Urothelium cell line (cell line): ENCODE measurements at regions not wholly inside any gene's neighbourhood (a gene's known extent, or its start where the extent isn't known, plus 50 kb on each side); places are given as distances from the start of the nearest gene placed in this dataset.
"Not testable (repeated sequence)": the region's sequence is repeated elsewhere in the genome, so short reads cannot be mapped to it uniquely, and the experiment has no call there.

Source experiments
- DNase-seq: peaks from one replicate; pipeline ENCODE4 v3.0.0; 2011; ENCODE audit warnings: low spot score, mixed read lengths
- FAIRE-seq: peaks from 2 replicates; lab custom pipeline; 2011; peaks lifted over from hg19 to GRCh38; lab: Jason Lieb, UNC

- FAIRE-seq: no peak
- no peak for DNase-seq
Observed at GRCh38 chr4:159981469-159981856, 878.6 kb downstream of the RAPGEF2 start.

- DNase-seq: no peak
- no peak for FAIRE-seq
Observed at GRCh38 chr4:159983082-159983481, 880.2 kb downstream of the RAPGEF2 start.

GRCh38 chr4:160009656-160010493, 907.0 kb downstream of the RAPGEF2 start:
- no peak for FAIRE-seq
- DNase-seq: no peak

GRCh38 chr4:160019936-160020335, 917.1 kb downstream of the RAPGEF2 start:
- FAIRE-seq: no peak
- DNase-seq: no peak

GRCh38 chr4:160020804-160021203, 917.9 kb downstream of the RAPGEF2 start:
- DNase-seq: no peak
- FAIRE-seq: no peak

GRCh38 chr4:160021870-160022269, 919.0 kb downstream of the RAPGEF2 start:
- FAIRE-seq: no peak

GRCh38 chr4:160026721-160027120, 923.8 kb downstream of the RAPGEF2 start:
- DNase-seq: peak; percentile 19
- no peak for FAIRE-seq

More at GRCh38 chr4:160021870-160022269, 919.0 kb downstream of the RAPGEF2 start:
- no peak for DNase-seq

- DNase-seq (no peak), FAIRE-seq (no peak)
Observed at GRCh38 chr4:160034501-160034900, 931.6 kb downstream of the RAPGEF2 start.

- DNase-seq (no peak), FAIRE-seq (no peak)
Observed at GRCh38 chr4:160038615-160039014, 935.7 kb downstream of the RAPGEF2 start.

GRCh38 chr4:160044693-160045092, 941.8 kb downstream of the RAPGEF2 start:
- FAIRE-seq (no peak), DNase-seq (no peak)

GRCh38 chr4:160082432-160083207, 979.7 kb downstream of the RAPGEF2 start:
- no peak for FAIRE-seq
- DNase-seq: no peak

GRCh38 chr4:160091631-160092030, 988.8 kb downstream of the RAPGEF2 start:
- DNase-seq: no peak
- FAIRE-seq: no peak

- DNase-seq (no peak), FAIRE-seq (no peak)
Observed at GRCh38 chr4:160100316-160100715, 997.4 kb downstream of the RAPGEF2 start.

- no peak for FAIRE-seq
- DNase-seq: no peak
Observed at GRCh38 chr4:160110891-160111290, 1008.0 kb downstream of the RAPGEF2 start.

- DNase-seq: no peak
- no peak for FAIRE-seq
Observed at GRCh38 chr4:160117686-160118085, 1014.8 kb downstream of the RAPGEF2 start.

- DNase-seq, FAIRE-seq: not testable (repeated sequence)
Observed at GRCh38 chr4:160125576-160126287, 1022.9 kb downstream of the RAPGEF2 start.

- DNase-seq (no peak), FAIRE-seq (no peak)
Observed at GRCh38 chr4:160127211-160127610, 1024.3 kb downstream of the RAPGEF2 start.

GRCh38 chr4:160129439-160129838, 1026.6 kb downstream of the RAPGEF2 start:
- FAIRE-seq (no peak), DNase-seq (peak; percentile 29)

GRCh38 chr4:160136021-160136420, 1033.1 kb downstream of the RAPGEF2 start:
- FAIRE-seq (no peak), DNase-seq (no peak)

GRCh38 chr4:160141206-160141605, 1038.3 kb downstream of the RAPGEF2 start:
- no peak for DNase-seq
- FAIRE-seq: no peak

- DNase-seq: no peak
- no peak for FAIRE-seq
Observed at GRCh38 chr4:160142579-160142978, 1039.7 kb downstream of the RAPGEF2 start.
